Embryonic facial prominence (tissue), 1 donor: ENCODE measurements at regions not wholly inside any gene's neighbourhood (a gene's known extent, or its start where the extent isn't known, plus 50 kb on each side); places are given as distances from the start of the nearest gene placed in this dataset.
"Not testable (repeated sequence)": the region's sequence is repeated elsewhere in the genome, so short reads cannot be mapped to it uniquely, and the experiment has no call there.

ENCODE experiments used
- DNase-seq: peaks from one replicate; pipeline ENCODE4 v3.0.0-alpha.2; 2016; ENCODE audit errors: extremely low spot score

DNA sequence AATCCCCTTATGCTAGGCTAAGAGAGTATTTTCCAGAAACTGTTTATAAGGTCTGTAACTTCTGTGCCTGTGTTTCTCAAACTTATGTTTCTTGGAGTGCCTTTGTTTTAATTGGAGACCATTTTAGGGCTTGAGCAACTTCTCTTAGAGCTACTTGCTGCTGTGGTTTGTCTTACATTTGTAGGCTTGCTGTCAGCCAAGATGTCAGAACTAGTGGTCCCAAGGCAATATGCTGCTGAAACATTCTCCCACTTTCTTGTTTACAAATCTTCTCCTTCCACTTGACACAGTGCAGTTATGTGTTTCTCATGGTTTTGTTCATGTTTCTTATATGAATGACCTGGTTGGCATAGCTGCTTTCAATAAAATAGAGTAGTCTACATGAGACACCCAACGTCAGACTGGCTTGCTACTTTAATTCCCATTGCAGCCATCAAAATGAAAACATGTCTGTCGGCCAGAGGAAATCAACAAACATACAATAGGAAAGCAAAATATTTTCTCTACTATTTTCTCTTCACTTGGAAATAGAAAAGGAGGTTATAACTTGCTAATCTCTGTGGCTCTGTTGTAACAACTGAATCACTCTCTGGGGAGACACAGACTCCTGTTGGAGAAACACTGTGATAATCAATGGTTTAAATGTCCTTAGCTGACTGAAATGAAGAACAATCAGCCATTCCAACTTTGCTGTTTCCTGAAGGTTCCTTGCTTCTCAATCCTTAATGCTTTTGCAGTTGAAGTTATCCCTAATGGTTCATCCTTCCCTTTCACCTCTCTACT lies 426.4 kb downstream of the PDGFC start:
- DNase-seq, result no peak

DNA sequence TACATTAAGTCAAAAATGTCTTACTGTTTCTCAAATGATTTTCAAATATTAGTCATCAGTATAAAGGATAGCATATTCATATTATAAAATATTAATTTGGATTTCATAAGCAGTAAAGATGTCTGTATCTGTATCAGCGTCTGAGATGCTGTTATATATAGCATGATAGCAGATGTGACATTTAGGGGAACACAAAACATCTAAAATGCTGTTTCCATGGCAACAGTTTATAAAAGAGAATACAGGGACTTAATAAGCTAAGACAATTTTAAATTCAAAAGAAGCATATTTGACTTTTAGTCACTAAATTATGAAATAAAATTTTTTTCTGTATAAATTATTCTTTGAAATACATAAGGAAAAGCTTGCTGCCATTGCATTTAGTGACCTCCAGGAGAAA lies 432.2 kb downstream of the PDGFC start:
- DNase-seq, result no peak

DNA sequence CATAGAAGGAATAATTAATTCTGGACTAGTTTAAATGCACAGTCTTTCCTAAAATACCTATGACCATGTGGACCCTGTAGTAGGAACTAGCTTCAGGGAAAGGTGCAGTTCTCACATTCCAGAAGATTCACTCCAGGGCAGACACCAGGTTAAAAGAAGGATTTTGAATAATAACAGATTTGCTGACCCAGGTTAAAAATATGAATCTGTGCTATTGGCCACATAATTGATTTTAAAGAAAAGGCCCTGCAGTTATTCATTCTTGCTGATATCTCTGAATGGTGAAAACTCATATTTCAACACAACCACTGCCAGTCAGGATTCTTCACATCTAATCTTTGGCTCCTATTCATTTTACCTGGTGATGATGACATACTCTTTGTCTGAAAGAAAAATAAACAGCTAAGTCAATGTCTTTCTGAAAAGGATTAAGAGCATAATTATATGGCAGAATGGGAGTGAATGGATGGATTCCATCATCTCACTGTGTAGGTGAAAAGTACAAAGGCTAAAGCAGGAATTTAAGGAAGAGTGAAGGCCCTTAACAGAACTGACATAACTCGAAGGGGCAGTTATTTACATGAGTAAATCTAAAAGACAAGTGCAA lies 432.8 kb downstream of the PDGFC start:
- no peak for DNase-seq

DNA sequence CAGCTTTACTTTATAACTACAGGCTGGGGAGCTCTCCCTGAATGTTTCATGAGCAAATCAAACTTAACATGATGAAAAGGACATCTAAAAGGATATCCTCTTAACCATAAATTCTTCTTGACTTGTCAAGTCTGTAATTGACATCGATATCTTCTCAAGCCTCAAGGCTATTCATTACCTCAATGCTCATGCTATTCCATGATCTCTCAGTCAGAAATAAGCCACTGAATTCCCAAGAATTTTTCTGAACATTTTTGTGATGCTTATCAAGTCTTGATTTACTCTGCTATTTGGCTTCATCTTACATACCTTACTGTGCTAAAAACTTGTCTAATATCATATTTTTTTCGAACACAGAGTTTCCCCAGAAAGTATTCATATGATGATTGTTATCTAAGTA lies 433.4 kb downstream of the PDGFC start:
- DNase-seq, result no peak

DNA sequence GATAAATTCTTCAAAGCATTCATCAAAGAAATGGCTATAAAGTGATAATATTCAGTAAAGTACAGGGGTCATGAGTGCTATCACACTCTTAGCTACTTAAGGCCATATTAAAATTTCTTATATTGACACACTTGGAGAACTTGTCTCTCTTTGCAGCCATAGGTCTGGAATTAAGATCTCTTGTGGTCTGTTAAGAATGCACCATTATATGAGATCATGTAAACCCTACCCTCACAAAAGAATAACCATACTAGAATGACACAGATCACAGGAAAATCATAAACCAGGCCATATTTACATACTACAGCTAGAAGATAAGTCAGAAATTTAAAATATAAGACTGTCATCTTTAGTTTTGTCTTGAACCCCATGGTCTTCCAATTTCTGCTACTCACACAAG lies 434.3 kb downstream of the PDGFC start:
- no peak for DNase-seq

DNA sequence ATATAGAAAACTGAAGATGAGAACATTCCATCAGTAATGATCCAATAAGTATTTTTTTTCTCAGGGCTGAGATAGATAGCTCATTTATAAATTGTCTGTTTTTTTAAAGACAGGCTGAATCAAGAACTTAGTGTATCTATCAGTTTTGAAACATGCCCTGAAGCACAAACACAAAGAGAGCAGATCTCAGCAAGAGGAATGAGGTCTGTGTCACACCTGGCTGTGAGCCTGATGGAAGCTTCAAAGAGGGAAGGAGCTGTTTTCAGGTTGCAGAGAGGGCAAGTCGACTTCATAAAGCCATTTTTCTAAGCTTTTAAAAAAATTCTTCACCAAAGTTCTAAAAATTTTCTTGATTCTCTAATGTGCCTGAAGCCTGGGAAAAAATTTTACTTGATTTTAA lies 434.9 kb downstream of the PDGFC start:
- no peak for DNase-seq

DNA sequence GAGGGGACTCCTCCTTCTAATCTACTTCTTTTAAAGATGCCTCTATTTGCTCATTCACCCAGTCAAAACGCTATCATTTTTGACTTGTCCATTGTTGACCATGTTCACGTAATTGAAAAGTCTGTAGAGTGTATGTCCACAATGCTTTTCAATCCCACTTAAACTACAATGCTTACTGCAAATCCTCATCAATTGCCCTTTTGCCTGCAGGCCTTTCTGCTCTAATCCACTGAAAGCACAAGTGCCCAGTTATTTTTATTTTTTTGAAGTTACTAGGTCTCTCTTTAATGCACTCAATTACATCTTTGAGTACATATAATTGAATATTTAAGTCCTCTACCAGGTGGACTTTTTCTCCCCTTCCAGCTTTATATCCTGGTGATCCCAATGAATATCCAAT lies 437.4 kb downstream of the PDGFC start:
- no peak for DNase-seq

DNA sequence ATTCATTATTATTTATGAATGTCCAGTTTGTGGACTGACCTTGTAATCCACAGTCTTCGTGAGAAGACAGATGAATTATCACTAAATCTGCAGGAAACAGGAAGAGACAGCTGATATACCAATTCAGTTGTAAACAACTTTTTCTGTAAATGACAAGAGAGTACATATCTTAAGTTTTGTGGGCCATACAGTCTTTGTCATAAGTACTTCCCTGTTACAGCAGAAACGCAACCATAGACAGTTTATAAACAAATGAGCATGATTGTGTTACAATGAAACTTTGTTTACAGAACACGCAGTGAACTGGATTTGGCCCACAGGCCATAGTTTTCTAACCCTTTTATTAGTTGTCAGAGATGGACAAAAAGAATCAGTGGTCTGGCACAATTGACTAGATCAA lies 443.4 kb downstream of the PDGFC start:
- DNase-seq, result no peak

DNA sequence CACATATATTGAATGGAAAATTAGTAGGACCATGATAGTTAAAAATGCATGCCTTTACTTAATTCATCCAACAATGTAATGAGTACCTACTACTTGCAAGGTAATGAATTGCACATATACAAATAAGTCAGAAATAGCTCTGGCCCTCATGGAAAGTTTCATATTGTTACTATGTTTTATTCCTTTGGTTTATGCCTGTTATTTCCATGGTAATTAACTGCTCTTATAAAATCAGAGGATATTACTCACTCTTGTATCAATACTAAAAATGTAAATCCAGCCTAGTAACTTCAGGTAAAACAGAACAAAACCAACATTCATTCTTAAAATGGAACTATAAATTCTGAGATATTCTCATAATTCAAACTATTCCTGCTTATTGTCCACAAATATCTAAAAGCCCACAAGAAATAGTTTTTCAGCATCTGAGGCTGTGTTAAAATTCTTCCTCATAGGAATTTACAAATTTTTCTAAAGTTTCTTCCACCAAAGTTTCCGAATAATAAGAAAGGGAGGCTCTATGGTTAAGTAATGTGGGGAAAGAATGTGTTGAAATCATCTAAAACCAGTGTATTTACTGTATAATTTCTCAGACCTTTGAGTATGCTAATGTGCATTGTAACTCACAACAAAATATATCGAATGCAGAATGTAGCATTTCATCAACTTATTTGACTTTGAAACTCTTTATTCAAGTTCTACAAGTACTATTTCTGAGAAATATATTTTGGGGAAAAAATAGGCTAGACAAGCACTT lies 444.2 kb downstream of the PDGFC start:
- DNase-seq, result no peak

DNA sequence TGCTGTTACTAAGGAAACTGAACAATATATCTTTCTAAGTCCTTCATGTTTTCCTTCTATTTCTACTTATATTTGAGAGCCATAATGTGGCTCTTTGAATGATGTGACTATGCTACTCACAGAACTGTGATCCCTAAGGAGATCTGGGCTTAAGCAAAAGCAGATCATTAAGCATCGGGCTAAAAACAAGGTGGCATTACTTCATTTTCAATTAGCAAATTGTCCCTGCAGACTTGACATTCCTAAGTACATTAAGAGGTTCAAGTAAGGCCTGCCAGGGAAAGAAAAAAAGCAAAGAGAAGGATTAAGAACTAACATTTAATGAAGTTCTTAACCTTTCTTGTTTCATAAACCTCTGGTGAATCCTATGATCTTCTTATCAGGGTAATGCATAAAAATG lies 447.6 kb downstream of the PDGFC start:
- no peak for DNase-seq

DNA sequence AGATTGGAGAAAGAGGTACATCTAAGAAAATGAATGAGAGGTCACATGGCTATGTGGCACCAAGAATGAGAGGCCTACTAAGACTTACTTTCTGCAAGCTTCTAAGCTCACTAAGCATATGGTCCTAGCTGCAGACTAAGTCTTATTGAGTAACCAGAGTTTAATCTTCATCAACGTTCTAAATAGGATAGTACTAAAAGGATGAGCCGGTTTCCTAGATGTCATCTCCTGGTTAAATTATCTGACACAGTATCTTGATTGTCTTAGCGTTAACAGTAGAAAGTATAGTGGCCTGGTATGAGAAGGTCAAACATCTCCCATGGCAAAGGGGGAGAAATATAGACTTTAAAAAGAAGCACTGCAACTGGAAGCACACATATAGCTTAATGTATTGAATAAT lies 448.1 kb downstream of the PDGFC start:
- DNase-seq, result no peak

DNA sequence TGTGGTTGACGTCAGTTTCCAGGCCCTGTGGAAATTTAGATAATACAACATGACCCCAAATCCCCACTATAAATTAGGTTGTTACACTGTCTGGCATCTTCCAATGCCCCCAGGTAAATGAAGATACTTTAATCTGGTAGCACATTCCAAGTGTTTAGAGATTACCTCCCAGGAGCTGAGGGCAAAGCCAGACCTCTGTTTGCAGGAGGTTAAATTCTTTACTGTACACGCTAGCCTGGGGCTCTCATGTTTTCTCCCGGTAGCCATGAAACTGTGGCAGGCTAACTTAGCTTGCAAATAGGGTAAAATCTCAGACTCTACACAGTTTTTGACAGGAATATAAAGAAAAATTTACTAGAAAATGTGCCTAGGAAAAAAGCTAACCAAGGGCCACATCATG lies 450.0 kb downstream of the PDGFC start:
- DNase-seq, result no peak

DNA sequence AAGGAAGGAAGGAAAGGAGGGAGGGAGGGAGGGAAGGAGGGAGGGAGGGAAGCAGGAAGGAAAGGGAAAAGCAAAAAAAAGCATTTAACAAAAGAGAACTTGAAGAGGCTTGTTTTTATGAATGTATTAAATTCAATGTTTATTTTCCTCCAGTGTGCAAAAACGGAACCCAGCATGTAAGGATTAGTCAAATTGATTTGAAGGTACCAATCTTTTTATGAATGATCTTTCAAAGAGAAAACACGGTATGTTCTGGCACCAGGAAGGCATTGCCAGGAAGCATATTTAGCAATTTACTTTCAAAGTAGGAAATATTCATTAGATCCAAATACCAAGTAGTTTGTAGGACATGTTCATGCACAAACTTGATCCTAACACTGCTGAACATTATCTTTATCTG lies 453.6 kb downstream of the PDGFC start:
- DNase-seq, result no peak

DNA sequence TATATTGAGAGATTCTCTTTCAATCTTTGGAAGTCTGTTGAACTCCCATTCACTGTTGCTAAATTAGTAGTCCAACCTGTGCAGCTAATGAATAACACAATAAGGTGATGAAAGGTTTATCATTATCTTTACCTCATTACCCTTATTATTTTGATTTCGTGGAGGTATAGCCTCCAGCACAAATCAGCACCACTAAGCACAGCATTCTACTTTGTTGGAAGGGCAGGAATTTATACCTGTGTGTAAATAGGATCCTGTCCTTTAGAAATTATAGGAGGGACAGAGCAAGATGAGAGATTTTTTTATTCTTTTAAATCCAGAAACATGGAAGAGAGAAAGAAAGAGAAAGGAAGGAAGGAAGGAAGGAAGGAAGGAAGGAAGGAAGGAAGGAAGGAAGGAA lies 454.1 kb downstream of the PDGFC start:
- DNase-seq, result no peak

DNA sequence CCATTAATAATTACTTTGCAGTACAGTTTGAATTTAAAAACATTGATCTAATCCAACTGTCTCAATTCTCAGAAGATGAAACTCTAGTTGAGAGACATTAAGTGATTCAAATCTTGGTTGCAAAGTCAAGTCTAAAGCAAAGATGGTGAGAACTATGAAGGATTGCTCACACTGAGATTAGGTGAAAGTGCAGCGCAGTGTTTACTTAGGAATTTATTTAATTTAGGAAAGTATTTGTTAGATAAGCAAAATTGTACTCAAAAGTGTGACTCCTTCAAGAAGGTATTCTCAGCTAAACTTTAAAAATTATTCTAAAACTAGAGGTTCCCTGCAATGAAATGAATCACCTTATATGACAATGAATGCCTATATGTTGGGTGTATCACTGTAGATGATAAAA lies 454.9 kb downstream of the PDGFC start:
- no peak for DNase-seq

DNA sequence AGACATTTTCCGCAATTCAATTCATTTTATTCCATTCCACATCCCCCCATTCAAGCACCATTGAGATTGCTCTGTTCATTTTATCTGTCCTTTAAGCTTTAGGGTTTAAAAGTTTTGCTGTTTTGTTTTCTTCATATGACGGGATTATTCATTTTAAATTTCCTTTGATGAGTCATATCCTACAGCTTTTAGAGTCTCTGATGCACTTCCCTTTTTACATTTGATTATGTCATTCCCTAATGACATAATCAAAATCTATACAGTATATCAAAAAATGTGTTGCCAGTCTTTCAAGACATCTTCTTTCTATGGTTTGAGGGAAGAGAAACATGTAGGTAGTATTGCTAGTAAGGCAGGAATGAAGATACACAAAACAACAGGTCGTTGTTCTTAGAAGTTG lies 456.3 kb downstream of the PDGFC start:
- DNase-seq, result no peak

DNA sequence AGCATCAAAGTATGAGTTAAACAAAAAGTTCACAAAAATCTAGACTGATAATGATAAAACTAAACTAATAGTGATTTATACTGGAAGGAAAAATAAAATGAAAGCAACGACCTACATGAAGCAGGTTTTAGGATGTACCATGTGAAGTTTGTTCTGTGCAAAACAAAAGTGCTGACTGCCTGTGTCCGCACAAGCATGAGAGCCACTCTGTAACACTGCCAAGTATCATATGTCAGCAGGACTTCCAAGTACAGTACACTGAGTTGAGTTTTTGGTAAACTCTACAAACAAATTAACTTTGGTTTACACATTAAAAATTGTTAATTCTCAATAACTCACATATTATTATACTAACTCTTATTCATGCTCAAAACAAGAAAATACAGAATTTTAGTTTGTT lies 459.0 kb downstream of the PDGFC start:
- DNase-seq, result no peak

DNA sequence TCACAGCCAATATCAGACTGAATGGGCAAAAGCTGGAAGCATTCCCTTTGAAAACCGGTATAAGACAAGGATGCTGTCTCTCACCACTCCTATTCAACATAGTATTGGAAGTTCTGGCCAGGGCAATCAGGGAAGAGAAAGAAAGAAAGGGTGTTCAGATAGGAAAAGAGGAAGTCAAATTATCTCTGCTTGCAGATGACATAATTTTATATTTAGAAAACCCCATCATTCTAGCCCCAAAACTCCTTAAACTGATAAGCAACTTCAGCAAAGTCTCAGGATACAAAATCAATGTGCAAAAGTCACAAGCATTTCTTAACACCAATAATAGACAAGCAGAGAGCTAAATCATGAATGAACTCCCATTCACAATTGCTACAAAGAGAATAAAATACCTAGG lies 461.7 kb downstream of the PDGFC start:
- not testable (repeated sequence) for DNase-seq

DNA sequence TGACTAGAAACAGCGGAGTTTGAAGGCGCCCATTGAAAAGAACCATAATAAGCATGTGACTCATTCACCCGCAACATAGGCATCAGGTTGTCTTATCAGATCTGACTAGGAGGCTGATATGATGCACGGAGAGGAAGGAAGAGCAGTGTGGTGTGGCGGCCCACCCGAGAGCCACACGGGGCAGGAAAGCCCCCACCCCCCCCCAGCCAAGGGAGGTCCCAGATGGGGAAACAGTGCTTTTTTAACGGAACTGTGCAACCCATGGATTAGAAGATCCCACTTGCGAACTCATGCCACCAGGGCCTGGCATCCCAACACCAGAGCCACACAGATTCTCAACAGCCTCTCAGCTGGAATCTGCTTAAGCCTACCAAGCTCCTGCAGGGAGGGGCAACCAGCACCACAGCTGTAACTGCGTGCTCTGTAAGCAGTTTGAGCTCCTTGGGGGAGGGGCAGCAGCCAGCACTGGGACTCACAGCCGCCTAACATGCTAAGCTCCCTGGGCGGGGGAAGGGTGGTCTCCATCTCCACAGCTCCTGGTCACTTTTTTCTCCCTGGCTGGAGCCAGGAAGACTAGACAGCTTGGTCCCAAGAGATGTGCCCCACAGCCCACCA lies 466.2 kb downstream of the PDGFC start:
- DNase-seq, result no peak

DNA sequence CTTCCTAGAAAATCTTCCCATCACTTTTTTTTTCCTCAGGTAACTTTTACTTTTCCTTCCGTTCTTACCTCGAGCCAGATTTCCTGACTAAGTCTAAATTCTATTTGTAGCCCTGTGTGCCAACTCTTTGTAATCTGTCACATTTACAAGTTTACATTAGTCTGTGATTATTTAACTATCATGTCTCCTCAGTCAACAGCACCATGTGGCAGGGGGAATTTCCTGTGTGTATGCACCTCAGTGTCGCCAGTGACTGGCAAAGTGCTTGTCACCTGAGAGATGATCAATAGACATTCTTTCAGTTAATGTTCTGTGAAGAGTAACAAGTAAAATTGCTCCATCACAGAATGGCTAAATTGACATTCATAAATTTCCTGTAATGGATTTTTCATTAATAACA lies 468.5 kb downstream of the PDGFC start:
- no peak for DNase-seq

DNA sequence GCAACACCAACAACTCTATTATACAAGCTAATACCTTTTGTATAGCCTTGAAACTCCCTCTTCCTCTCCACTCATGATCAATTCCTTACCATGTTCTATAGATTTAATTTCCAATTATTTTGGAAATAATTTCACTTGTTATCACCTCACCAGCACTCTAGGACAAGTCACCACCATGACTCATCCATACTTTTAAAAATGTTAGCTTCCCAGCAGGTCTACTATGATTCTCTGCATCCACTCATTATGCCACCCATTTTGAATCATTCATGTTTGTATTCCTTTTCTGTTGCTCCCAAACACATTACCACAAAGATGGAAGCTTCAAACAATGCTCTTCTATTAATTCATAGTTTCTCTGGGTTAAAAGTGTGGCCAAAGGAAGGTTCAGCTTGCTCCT lies 469.6 kb downstream of the PDGFC start:
- DNase-seq, result no peak

DNA sequence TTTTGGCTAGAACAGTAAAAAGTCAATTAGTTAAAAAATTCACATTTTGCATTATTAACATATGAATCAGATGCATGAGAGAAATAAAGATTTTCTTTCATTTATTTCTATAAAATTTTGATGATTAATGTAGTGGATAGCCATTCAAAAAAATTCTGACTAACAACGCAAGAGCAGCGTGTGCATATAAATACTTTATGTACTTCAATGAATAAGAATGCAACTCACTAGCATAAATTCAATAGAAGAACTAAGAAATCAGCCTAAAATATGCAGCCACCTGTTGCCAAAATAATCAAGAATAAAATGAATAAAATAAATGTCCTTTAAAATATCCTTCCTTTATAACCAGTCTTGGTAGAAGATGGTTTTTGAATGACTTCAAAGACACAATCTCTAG lies 471.9 kb downstream of the PDGFC start:
- DNase-seq, result no peak

DNA sequence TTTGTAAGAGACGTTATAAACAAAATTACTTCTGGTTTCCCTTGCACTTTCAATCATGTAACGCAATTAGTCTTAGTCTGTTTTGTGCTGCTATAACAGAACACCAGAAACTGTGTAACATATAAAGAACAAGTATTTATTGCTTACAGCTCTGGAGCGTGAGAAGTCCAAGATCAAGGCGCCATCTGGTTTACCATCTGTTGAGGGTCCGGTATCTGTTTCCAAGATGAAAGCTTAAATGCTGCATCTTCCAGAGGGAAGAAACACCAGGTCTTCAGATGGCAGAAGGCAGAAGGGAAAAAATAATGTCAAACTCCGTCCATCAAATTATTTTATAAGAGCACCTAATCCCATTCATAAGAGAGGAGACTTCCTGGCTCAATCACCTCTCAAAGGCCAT lies 474.1 kb downstream of the PDGFC start:
- no peak for DNase-seq
